ENCODE measurements at regions not wholly inside any gene's neighbourhood (a gene's known extent, or its start where the extent isn't known, plus 50 kb on each side); places are given as distances from the start of the nearest gene placed in this dataset.

- no peaks in the 10 kb centered on the region for H3F3A ChIP-seq (ENCODE audit: insufficient read depth, low read length, poor library complexity, severe bottlenecking)
- H3K9me3 ChIP-seq (ENCODE audit: low read length): no peaks in the 10 kb centered on the region
- H4K20me1 ChIP-seq (ENCODE audit: insufficient read depth): no peaks in the 10 kb centered on the region
- no peak overlapping the region for H3K4me2 ChIP-seq (ENCODE audit: low read length)
- H3K27me3 ChIP-seq (ENCODE audit: insufficient read depth, low read depth, low read length): no peaks in the 10 kb centered on the region
- no peak overlapping the region for H2AFZ ChIP-seq (ENCODE audit: low read depth, low read length)
- no peaks in the 10 kb centered on the region for H3K9me2 ChIP-seq (ENCODE audit: insufficient read depth, low read length)
- H3K9ac ChIP-seq (ENCODE audit: low read length): no peak overlapping the region
- H3K79me2 ChIP-seq (replicated peaks; ENCODE audit: insufficient read depth, low read length): no peaks in the 10 kb centered on the region
- TF ChIP-seq MXI1 (conservative IDR thresholded peaks at IDR 0.05; ENCODE audit: poor library complexity, severe bottlenecking): no peak
- TF ChIP-seq EZH2 (IDR thresholded peaks at IDR 0.05; ENCODE audit: borderline replicate concordance, insufficient read depth, low read length, poor library complexity, severe bottlenecking): no peak
- TF ChIP-seq CTCF (IDR thresholded peaks at IDR 0.05; ENCODE audit: poor library complexity, severe bottlenecking): no peak
- no peak for TF ChIP-seq TAF1 (IDR thresholded peaks at IDR 0.05; ENCODE audit: low read depth)
- no peak for TF ChIP-seq SMC3 (conservative IDR thresholded peaks at IDR 0.05; ENCODE audit: poor library complexity)
- TF ChIP-seq EP300 (conservative IDR thresholded peaks at IDR 0.05; ENCODE audit: poor library complexity, severe bottlenecking): no peak
- no peak overlapping the region for H3K4me3 ChIP-seq (ENCODE audit: low read length)
- no peaks in the 10 kb centered on the region for H3K36me3 ChIP-seq (ENCODE audit: insufficient read depth, low read length)
- H3K27ac ChIP-seq (ENCODE audit: low read length): no peak overlapping the region
Observed at GRCh38 chr19:30908262-30908771, 440.9 kb downstream of the TSHZ3 start.

GRCh38 chr19:30906871-30907270, 442.4 kb downstream of the TSHZ3 start:
- Histone ChIP-seq H4K20me1 (ENCODE audit: insufficient read depth) (no peaks in the 10 kb centered on the region), H3K27me3 (ENCODE audit: insufficient read depth, low read depth, low read length) (no peaks in the 10 kb centered on the region), H3K79me2 (replicated peaks; ENCODE audit: insufficient read depth, low read length) (no peaks in the 10 kb centered on the region), H3K9ac (ENCODE audit: low read length) (no peak overlapping the region), H3K9me3 (ENCODE audit: low read length) (no peaks in the 10 kb centered on the region), H3F3A (ENCODE audit: insufficient read depth, low read length, poor library complexity, severe bottlenecking) (no peaks in the 10 kb centered on the region), H3K27ac (ENCODE audit: low read length) (no peak overlapping the region), H2AFZ (ENCODE audit: low read depth, low read length) (no peak overlapping the region), H3K4me3 (ENCODE audit: low read length) (no peak overlapping the region), H3K9me2 (ENCODE audit: insufficient read depth, low read length) (no peaks in the 10 kb centered on the region), H3K36me3 (ENCODE audit: insufficient read depth, low read length) (no peaks in the 10 kb centered on the region), H3K4me2 (ENCODE audit: low read length) (no peak overlapping the region)
- TF ChIP-seq RAD21 (conservative IDR thresholded peaks at IDR 0.05) (no peak), SMC3 (conservative IDR thresholded peaks at IDR 0.05; ENCODE audit: poor library complexity) (no peak), EP300 (conservative IDR thresholded peaks at IDR 0.05; ENCODE audit: poor library complexity, severe bottlenecking) (no peak), REST (IDR thresholded peaks at IDR 0.05; ENCODE audit: borderline replicate concordance) (no peak), MXI1 (conservative IDR thresholded peaks at IDR 0.05; ENCODE audit: poor library complexity, severe bottlenecking) (no peak), TAF1 (IDR thresholded peaks at IDR 0.05; ENCODE audit: low read depth) (no peak), POLR2AphosphoS5 (IDR thresholded peaks at IDR 0.05) (no peak), CTCF (IDR thresholded peaks at IDR 0.05; ENCODE audit: poor library complexity, severe bottlenecking) (no peak)

Measured in neural cell (in vitro differentiated cells).